ENCODE measurements at regions not wholly inside any gene's neighbourhood (a gene's known extent, or its start where the extent isn't known, plus 50 kb on each side); places are given as distances from the start of the nearest gene placed in this dataset.

- TF ChIP-seq CTCF (conservative IDR thresholded peaks at IDR 0.05; ENCODE audit: low read length) (no peak), EZH2phosphoT487 (IDR thresholded peaks at IDR 0.05; ENCODE audit: borderline replicate concordance, low read depth, low read length) (no peak)
Measured at GRCh38 chr13:55550624-55551023, 1590.1 kb upstream of the PRR20A start.
